ENCODE measurements at regions not wholly inside any gene's neighbourhood (a gene's known extent, or its start where the extent isn't known, plus 50 kb on each side); places are given as distances from the start of the nearest gene placed in this dataset.

GRCh38 chr2:122856696-122857095 is 1101.2 kb downstream of the TSN start:
- no peak for DNase-seq

GRCh38 chr2:122858075-122858702 is 1102.7 kb downstream of the TSN start:
- no peak for DNase-seq

GRCh38 chr2:122858813-122859212 is 1103.4 kb downstream of the TSN start:
- DNase-seq = no peak

- DNase-seq = no peak
Measured at GRCh38 chr2:122859260-122859659, 1103.8 kb downstream of the TSN start.

GRCh38 chr2:122863532-122863931 is 1108.1 kb downstream of the TSN start:
- no peak for DNase-seq

- DNase-seq = no peak
Measured at GRCh38 chr2:122864728-122865127, 1109.3 kb downstream of the TSN start.

- DNase-seq = no peak
Measured at GRCh38 chr2:122866095-122866494, 1110.6 kb downstream of the TSN start.

- DNase-seq = no peak
Measured at GRCh38 chr2:122867941-122868340, 1112.5 kb downstream of the TSN start.

GRCh38 chr2:122868646-122869275 is 1113.3 kb downstream of the TSN start:
- no peak for DNase-seq

- DNase-seq = no peak
Measured at GRCh38 chr2:122873951-122874350, 1118.5 kb downstream of the TSN start.

GRCh38 chr2:122875091-122875865 is 1119.8 kb downstream of the TSN start:
- DNase-seq = no peak

- no peak for DNase-seq
Measured at GRCh38 chr2:122883849-122884248, 1128.4 kb downstream of the TSN start.

GRCh38 chr2:122884889-122885288 is 1129.4 kb downstream of the TSN start:
- no peak for DNase-seq

GRCh38 chr2:122885436-122885835 is 1130.0 kb downstream of the TSN start:
- no peak for DNase-seq

- DNase-seq = no peak
Measured at GRCh38 chr2:122886479-122887145, 1131.2 kb downstream of the TSN start.

GRCh38 chr2:122899614-122900013 is 1125.5 kb upstream of the CNTNAP5 start:
- DNase-seq = no peak

- DNase-seq = no peak
Measured at GRCh38 chr2:122905431-122905830, 1119.7 kb upstream of the CNTNAP5 start.

- no peak for DNase-seq
Measured at GRCh38 chr2:122908159-122908558, 1116.9 kb upstream of the CNTNAP5 start.

- no peak for DNase-seq
Measured at GRCh38 chr2:122927197-122927596, 1097.9 kb upstream of the CNTNAP5 start.

GRCh38 chr2:122927710-122928557 is 1097.2 kb upstream of the CNTNAP5 start:
- DNase-seq = no peak

GRCh38 chr2:122929347-122929746 is 1095.7 kb upstream of the CNTNAP5 start:
- DNase-seq = no peak

GRCh38 chr2:122935506-122935905 is 1089.6 kb upstream of the CNTNAP5 start:
- no peak for DNase-seq

- no peak for DNase-seq
Measured at GRCh38 chr2:122939796-122940195, 1085.3 kb upstream of the CNTNAP5 start.

Measured in CD4-positive, alpha-beta T cell treated with Interleukin-6 for 4 hours (primary cell).